Astrocyte (in vitro differentiated cells and primary cell): ENCODE measurements at regions not wholly inside any gene's neighbourhood (a gene's known extent, or its start where the extent isn't known, plus 50 kb on each side); places are given as distances from the start of the nearest gene placed in this dataset.
A peak's percentile ranks its signal among the peaks of the same experiment; 100 is the strongest.
"Not testable (repeated sequence)": the region's sequence is repeated elsewhere in the genome, so short reads cannot be mapped to it uniquely, and the experiment has no call there.

Source experiments
- DNase-seq: peaks from one replicate; pipeline ENCODE4 v3.0.0-alpha.2; 2010; ENCODE audit warnings: low read depth
- FAIRE-seq: peaks from 2 replicates; lab custom pipeline; 2011; peaks lifted over from hg19 to GRCh38; lab: Jason Lieb, UNC
- H2AFZ ChIP-seq: 2 replicates; pipeline ENCODE4 v1.6.0; 2012; ENCODE audit warnings: low read depth, low read length, inconsistent platforms
- H3K27ac ChIP-seq: 2 replicates; pipeline ENCODE4 v1.5.1; 2011; ENCODE audit warnings: low read depth, low read length, inconsistent platforms
- H3K27me3 ChIP-seq: 2 replicates; pipeline ENCODE4 v1.6.0; 2011; ENCODE audit warnings: low read length, inconsistent platforms; ENCODE audit not compliant: insufficient read depth
- H3K36me3 ChIP-seq: 2 replicates; pipeline ENCODE4 v1.5.1; 2011; ENCODE audit warnings: low read length, inconsistent platforms; ENCODE audit not compliant: insufficient read depth
- H3K4me1 ChIP-seq: 2 replicates; pipeline ENCODE4 v1.5.1; 2011; ENCODE audit warnings: low read length, inconsistent platforms; ENCODE audit not compliant: insufficient read depth
- H3K4me2 ChIP-seq: 2 replicates; pipeline ENCODE4 v1.6.0; 2012; ENCODE audit warnings: low read length, inconsistent platforms
- H3K4me3 ChIP-seq: 2 replicates; pipeline ENCODE4 v1.5.1; 2011; ENCODE audit warnings: low read depth, mild to moderate bottlenecking, low read length, inconsistent platforms; ENCODE audit not compliant: insufficient read depth
- H3K79me2 ChIP-seq: 2 replicates; pipeline ENCODE4 v1.6.0; 2012; ENCODE audit warnings: mild to moderate bottlenecking, low read length, inconsistent platforms; ENCODE audit not compliant: insufficient read depth
- H3K9ac ChIP-seq: 2 replicates; pipeline ENCODE4 v1.6.0; 2012; ENCODE audit warnings: mild to moderate bottlenecking, low read length, inconsistent platforms
- H3K9me3 ChIP-seq: 2 replicates; pipeline ENCODE4 v1.5.1; 2012; ENCODE audit warnings: low read depth, mild to moderate bottlenecking, low read length, inconsistent platforms; ENCODE audit not compliant: insufficient read depth
- H4K20me1 ChIP-seq: 2 replicates; pipeline ENCODE4 v1.6.0; 2012; ENCODE audit warnings: low read length, inconsistent platforms; ENCODE audit not compliant: insufficient read depth
- H3K27ac Mint-ChIP-seq: one replicate; pipeline ENCODE4 v1.8.0; 2021; ENCODE audit warnings: mild to moderate bottlenecking, mixed read lengths; ENCODE audit not compliant: unreplicated experiment
- H3K27me3 Mint-ChIP-seq: one replicate; pipeline ENCODE4 v1.8.0; 2021; ENCODE audit warnings: low read depth, mixed read lengths; ENCODE audit not compliant: unreplicated experiment
- H3K36me3 Mint-ChIP-seq: one replicate; pipeline ENCODE4 v1.8.0; 2021; ENCODE audit warnings: low read depth, mixed read lengths; ENCODE audit not compliant: unreplicated experiment
- H3K4me1 Mint-ChIP-seq: one replicate; pipeline ENCODE4 v1.8.0; 2021; ENCODE audit warnings: low read depth, mixed read lengths; ENCODE audit not compliant: unreplicated experiment
- H3K4me3 Mint-ChIP-seq: one replicate; pipeline ENCODE4 v1.8.0; 2021; ENCODE audit warnings: mild to moderate bottlenecking, moderate library complexity, mixed read lengths; ENCODE audit not compliant: unreplicated experiment
- H3K9me3 Mint-ChIP-seq: one replicate; pipeline ENCODE4 v1.8.0; 2021; ENCODE audit warnings: mild to moderate bottlenecking, mixed read lengths; ENCODE audit not compliant: unreplicated experiment
- CTCF ChIP-seq: IDR thresholded peaks from 2 replicates; pipeline ENCODE4 v1.5.1; 2011; ENCODE audit warnings: low read depth, mild to moderate bottlenecking, inconsistent platforms, low read length, moderate library complexity; ENCODE audit not compliant: insufficient read depth
- EZH2 ChIP-seq: IDR thresholded peaks from 2 replicates; pipeline ENCODE4 v1.6.1; 2012; ENCODE audit warnings: mild to moderate bottlenecking, low read length, inconsistent platforms; ENCODE audit not compliant: insufficient read depth

GRCh38 chr14:58772794-58773620 lies 135.2 kb downstream of the DACT1 start:
- Mint-ChIP-seq H3K4me3 (no peak overlapping the region), H3K27me3 (peaks cover 2% of the 10 kb centered on the region), H3K4me1 (peaks cover 19% of the 10 kb centered on the region), H3K36me3 (no peaks in the 10 kb centered on the region), H3K9me3 (peaks cover 4% of the 10 kb centered on the region), H3K27ac (no peak overlapping the region)
- FAIRE-seq: no peak
- Histone ChIP-seq H3K4me1 (no peaks in the 10 kb centered on the region), H2AFZ (no peak overlapping the region), H4K20me1 (no peaks in the 10 kb centered on the region), H3K9ac (no peak overlapping the region), H3K27me3 (no peaks in the 10 kb centered on the region), H3K27ac (no peak overlapping the region), H3K9me3 (no peaks in the 10 kb centered on the region), H3K36me3 (no peaks in the 10 kb centered on the region), H3K4me3 (no peak overlapping the region), H3K79me2 (no peaks in the 10 kb centered on the region), H3K4me2 (no peak overlapping the region)
- peak; percentile 17 for DNase-seq
- TF ChIP-seq EZH2: no peak
- no peak for TF ChIP-seq CTCF

GRCh38 chr14:58774531-58774930 lies 136.8 kb downstream of the DACT1 start:
- Mint-ChIP-seq H3K27me3 (peaks cover 2% of the 10 kb centered on the region), H3K9me3 (peaks cover 4% of the 10 kb centered on the region), H3K4me1 (peaks cover 19% of the 10 kb centered on the region), H3K27ac (no peak overlapping the region), H3K36me3 (no peaks in the 10 kb centered on the region), H3K4me3 (no peak overlapping the region)
- Histone ChIP-seq H3K9ac (no peak overlapping the region), H3K4me1 (no peaks in the 10 kb centered on the region), H3K36me3 (no peaks in the 10 kb centered on the region), H3K4me3 (no peak overlapping the region), H3K27me3 (no peaks in the 10 kb centered on the region), H2AFZ (no peak overlapping the region), H3K4me2 (no peak overlapping the region), H3K9me3 (no peaks in the 10 kb centered on the region), H4K20me1 (no peaks in the 10 kb centered on the region), H3K27ac (no peak overlapping the region), H3K79me2 (no peaks in the 10 kb centered on the region)
- DNase-seq (no peak), FAIRE-seq (no peak)
- TF ChIP-seq CTCF (no peak), EZH2 (no peak)

GRCh38 chr14:58775130-58775529 lies 137.4 kb downstream of the DACT1 start:
- H3K27ac Mint-ChIP-seq, H3K4me3 ChIP-seq, H3K9me3 Mint-ChIP-seq, H3K9me3 ChIP-seq, H3K36me3 ChIP-seq, H4K20me1 ChIP-seq, H3K4me2 ChIP-seq, H3K4me3 Mint-ChIP-seq, H3K27ac ChIP-seq, H3K9ac ChIP-seq, DNase-seq, H3K27me3 Mint-ChIP-seq, FAIRE-seq, H3K79me2 ChIP-seq, H3K4me1 ChIP-seq, H2AFZ ChIP-seq, H3K36me3 Mint-ChIP-seq, H3K27me3 ChIP-seq: not testable (repeated sequence)
- peaks cover 19% of the 10 kb centered on the region for H3K4me1 Mint-ChIP-seq
